SW480 (cell line): ENCODE measurements at regions not wholly inside any gene's neighbourhood (a gene's known extent, or its start where the extent isn't known, plus 50 kb on each side); places are given as distances from the start of the nearest gene placed in this dataset.

ENCODE experiments used
- DNase-seq: peaks from one replicate; pipeline ENCODE4 v3.0.0-alpha.2; 2016; ENCODE audit warnings: low spot score

- no peak for DNase-seq
Measured at GRCh38 chr6:159118924-159119323, 50.3 kb upstream of the FNDC1 start.

GRCh38 chr6:159117563-159117962 is 51.6 kb upstream of the FNDC1 start:
- DNase-seq: no peak

GRCh38 chr6:159117046-159117445 is 52.2 kb upstream of the FNDC1 start:
- no peak for DNase-seq

- DNase-seq: no peak
Measured at GRCh38 chr6:159116343-159116742, 52.9 kb upstream of the FNDC1 start.

- DNase-seq: no peak
Measured at GRCh38 chr6:159114569-159114968, 54.6 kb upstream of the FNDC1 start.

- no peak for DNase-seq
Measured at GRCh38 chr6:159113223-159113622, 56.0 kb upstream of the FNDC1 start.

GRCh38 chr6:159112714-159113113 is 56.5 kb upstream of the FNDC1 start:
- DNase-seq: no peak

- DNase-seq: no peak
Measured at GRCh38 chr6:159110748-159111147, 58.5 kb upstream of the FNDC1 start.

- DNase-seq: peak; percentile 12
Measured at GRCh38 chr6:159110013-159110412, 59.2 kb upstream of the FNDC1 start.

GRCh38 chr6:159109391-159109790 is 59.8 kb upstream of the FNDC1 start:
- DNase-seq: no peak

GRCh38 chr6:159108426-159108985 is 60.7 kb upstream of the FNDC1 start:
- no peak for DNase-seq

GRCh38 chr6:159107451-159108260 is 61.5 kb upstream of the FNDC1 start:
- no peak for DNase-seq

- peak; percentile 11 for DNase-seq
Measured at GRCh38 chr6:159106627-159107241, 61.9 kb upstream of the TAGAP start.

GRCh38 chr6:159105716-159106115 is 60.9 kb upstream of the TAGAP start:
- no peak for DNase-seq

GRCh38 chr6:159104931-159105330 is 60.1 kb upstream of the TAGAP start:
- no peak for DNase-seq

- DNase-seq: peak; percentile 47
Measured at GRCh38 chr6:159104163-159104925, 59.6 kb upstream of the TAGAP start.

GRCh38 chr6:159103396-159104162 is 58.8 kb upstream of the TAGAP start:
- DNase-seq: no peak

- DNase-seq: no peak
Measured at GRCh38 chr6:159102373-159103160, 57.8 kb upstream of the TAGAP start.

- DNase-seq: no peak
Measured at GRCh38 chr6:159101656-159102055, 56.9 kb upstream of the TAGAP start.

- DNase-seq: no peak
Measured at GRCh38 chr6:159100395-159101182, 55.8 kb upstream of the TAGAP start.
